HG02763 (cell line): ENCODE measurements at regions not wholly inside any gene's neighbourhood (a gene's known extent, or its start where the extent isn't known, plus 50 kb on each side); places are given as distances from the start of the nearest gene placed in this dataset.
"Not testable (repeated sequence)": the region's sequence is repeated elsewhere in the genome, so short reads cannot be mapped to it uniquely, and the experiment has no call there.

Experiments used
- ATAC-seq: cut with Tn5 transposase; IDR thresholded peaks from one replicate; pipeline ENCODE4 v1.9.1; 2021; ENCODE audit warnings: mild to moderate bottlenecking, moderate library complexity; ENCODE audit not compliant: unreplicated experiment

GRCh38 chr4:60913671-60914070, 286.5 kb upstream of the ADGRL3 start:
- ATAC-seq, result no peak

DNA sequence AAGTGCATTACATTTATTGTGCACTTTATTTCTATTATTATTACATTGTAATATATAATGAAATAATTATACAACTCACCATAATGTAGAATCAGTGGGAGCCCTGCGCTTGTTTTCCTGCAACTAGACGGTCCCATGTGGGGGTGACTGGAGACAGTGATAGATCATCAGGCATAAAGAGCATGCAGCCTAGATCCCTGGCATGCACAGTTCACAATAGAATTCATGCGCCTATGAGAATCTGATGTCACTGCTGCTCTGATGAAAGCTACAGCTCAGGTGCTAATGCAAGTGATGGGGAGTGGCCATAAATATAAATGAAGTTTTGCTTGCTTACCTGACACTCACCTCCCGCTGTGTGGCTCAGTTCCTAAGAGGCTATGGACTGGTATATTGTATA, 278.4 kb upstream of the ADGRL3 start:
- not testable (repeated sequence) for ATAC-seq

DNA sequence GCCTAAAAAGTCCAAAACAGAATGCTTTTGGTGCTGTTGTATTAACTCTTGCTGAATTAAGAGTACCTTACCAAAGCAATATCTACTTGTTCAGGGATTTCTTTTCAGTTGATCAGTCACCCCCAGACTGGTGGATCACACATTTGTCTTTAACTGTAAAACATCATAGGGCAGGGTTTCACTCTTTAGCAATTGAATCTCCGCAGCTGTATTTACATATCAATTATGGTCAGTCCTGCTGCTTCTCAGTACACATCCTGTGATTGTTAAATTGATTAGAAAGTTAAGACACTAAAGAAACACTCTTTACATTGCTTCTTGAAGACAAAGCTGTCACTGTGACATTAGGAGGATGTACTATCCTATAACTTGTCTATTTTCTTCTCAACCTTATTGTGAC, 277.1 kb upstream of the ADGRL3 start:
- ATAC-seq, result no peak

GRCh38 chr4:60926624-60927023, 273.5 kb upstream of the ADGRL3 start:
- no peak for ATAC-seq

DNA sequence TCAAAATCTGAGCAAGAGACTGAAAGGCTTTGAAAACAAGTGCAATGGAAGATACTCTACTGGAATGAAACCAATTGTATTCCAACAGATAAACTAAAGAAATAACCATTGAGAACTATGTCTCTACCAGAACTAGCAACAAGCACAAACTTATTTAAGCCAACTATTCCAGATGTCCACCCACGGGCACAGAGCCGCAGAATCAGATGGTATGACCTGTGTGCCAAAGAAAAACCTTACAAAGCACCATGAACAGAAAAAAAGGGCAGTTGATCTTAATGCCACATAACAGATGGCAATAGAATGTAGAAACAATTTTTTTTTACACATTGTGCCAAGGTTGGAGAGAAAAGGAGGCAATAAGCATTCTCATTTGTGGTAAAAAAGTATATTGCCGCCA, 269.3 kb upstream of the ADGRL3 start:
- no peak for ATAC-seq

DNA sequence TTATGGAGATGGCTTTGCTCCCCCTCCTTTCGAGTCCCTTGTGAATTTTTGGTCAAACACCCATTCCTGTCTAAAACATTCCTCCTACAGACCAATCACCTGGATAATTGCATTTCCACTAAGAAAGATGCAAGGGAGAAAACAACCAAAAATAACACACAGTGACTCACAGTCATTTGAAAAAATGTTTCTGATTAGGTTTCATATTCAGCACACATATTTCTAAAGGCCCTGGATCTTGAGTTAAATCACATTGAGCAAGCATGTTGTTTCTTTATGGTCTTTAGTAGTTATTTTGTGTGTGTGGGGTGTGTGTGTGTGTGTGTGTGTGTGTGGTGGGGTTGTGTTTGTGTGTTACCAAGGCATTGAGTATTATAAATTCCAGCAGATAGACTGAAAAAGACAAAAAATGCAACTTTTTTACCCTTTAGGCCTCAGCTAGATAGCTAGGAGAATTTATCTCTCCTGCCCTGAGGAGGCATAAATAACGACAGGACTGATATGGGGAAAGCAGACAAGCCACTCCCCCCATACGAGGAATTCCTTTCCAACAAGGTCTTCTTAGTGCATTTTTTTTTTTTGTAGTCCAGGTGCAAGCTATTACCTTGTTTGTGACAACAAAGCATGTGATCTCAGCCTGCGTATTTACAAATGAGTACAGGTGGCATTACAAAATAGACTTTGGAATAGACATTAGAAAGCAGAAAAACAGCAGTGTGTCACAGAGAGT, 265.4 kb upstream of the ADGRL3 start:
- no peak for ATAC-seq

DNA sequence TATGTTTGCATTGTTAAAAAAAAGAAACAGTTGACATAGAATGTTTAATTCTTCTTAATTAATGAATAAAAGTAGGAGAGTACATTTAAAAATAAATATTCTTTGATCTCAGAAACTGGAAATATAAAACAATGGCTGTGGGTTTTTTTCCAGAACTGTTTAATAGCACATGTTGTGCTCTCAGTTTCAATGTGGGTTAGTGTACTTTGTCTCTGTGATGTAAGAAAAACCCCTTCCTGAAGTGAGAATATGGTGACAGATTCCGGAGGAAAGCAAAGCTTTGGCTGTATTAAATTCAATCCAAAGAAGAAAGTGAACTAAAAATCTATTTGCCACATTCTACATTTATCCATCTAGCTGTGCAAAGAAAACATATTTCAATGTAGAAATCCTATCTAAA, 261.9 kb upstream of the ADGRL3 start:
- no peak for ATAC-seq

GRCh38 chr4:60938621-60939020, 261.5 kb upstream of the ADGRL3 start:
- no peak for ATAC-seq

- ATAC-seq, result no peak
Measured at GRCh38 chr4:60944060-60944459, 256.1 kb upstream of the ADGRL3 start.

- no peak for ATAC-seq
Measured at GRCh38 chr4:60945641-60946040, 254.5 kb upstream of the ADGRL3 start.

DNA sequence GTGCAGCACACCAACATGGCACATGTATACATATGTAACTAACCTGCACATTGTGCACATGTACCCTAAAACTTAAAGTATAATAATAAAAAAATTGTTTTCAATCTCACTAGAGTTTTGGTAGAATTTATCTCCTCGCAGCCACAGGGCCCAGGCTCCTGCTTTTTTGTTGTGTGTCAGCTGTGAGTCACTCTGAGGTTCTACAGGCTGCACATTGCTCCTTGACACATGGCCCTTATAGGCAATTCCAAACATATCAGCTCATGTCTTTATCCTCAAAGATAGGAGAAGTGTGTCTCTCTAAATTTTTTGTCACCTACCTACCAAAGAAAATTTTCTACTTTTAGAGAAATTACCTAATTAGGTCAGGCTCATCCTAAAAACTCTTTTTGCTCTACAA, 252.1 kb upstream of the ADGRL3 start:
- no peak for ATAC-seq

GRCh38 chr4:60952921-60953320, 247.2 kb upstream of the ADGRL3 start:
- no peak for ATAC-seq

- no peak for ATAC-seq
Measured at GRCh38 chr4:60953826-60954225, 246.3 kb upstream of the ADGRL3 start.

GRCh38 chr4:60962286-60962685, 237.8 kb upstream of the ADGRL3 start:
- no peak for ATAC-seq

GRCh38 chr4:60981534-60981933, 218.6 kb upstream of the ADGRL3 start:
- ATAC-seq, result no peak

DNA sequence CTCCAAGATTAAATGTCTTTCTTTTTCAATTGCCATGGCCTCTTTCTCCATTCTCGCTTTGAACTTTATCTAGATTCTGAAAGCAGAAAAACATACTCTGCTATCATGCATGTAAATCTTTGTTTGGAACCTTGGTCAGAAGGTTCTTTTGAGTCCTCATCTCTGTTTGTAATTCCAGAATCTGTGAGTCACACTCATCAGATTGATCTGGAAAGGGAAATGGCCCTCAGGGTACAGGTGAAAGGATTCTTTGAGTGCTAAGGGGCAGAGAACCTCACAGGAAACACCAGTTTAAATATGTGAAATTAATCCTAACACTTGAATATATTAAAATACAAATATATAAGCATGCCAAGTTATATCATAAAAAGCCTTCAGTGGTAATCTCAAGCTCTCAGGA, 211.0 kb upstream of the ADGRL3 start:
- ATAC-seq, result no peak

- no peak for ATAC-seq
Measured at GRCh38 chr4:60992037-60992436, 208.1 kb upstream of the ADGRL3 start.

DNA sequence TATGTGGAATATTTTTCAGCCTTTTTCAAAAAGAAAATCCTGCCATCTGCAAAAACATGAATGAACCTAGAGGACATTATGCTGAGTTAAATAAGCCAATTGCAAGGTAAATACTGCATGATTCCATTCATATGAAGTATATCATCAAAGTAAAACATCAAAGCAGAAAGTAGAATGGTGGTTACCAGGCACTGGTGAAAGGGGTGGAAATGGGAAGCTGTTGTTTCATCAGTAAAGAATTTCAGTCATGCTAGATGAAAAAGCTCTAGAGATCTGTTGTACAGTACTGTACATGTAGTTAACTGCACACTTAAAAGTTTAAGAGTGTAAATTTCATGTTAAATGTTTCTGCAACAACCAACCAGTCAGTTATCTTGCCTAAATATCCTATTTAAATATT, 196.8 kb upstream of the ADGRL3 start:
- no peak for ATAC-seq

DNA sequence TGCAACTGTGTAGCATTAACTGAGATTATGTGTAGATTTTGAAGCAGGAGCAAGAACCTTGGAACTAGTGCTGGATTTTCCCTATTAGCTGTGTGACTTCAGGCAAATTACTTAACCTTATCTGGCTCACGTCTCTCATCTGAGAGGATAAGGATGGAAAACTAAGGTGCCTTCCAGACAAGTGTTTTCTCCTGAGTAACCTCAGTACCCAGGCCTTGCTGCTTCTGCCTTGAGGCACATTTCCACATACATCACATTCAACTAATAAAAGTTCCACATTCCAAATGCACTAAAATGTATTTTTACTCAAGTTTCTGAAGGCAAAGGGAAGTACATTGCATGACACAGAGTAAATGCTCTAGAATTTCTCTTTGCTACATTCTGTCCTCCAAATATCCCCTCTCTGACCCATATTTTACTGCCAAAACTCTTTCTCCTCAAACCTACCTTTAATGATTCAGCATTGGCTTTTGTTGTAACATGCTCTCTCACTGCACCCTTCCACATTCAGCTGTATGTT, 195.4 kb upstream of the ADGRL3 start:
- no peak for ATAC-seq

DNA sequence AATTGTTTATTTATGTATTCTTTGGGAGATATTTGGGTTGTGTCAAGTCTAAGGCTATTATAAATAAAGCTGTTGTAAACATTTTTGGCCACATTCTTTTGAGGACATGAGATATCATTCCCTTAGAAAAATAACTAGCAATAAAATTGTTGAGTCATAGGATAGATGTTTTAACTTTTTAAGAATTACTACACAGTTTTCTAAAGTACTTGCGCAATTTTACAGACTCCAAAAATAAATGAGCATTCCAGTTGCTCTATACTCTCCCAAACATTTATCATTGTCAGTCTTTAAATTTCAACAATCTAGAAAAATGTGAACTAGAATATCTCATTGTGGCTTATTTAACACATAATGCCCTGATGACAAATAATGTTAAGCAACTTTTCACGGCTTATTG, 189.1 kb upstream of the ADGRL3 start:
- no peak for ATAC-seq

DNA sequence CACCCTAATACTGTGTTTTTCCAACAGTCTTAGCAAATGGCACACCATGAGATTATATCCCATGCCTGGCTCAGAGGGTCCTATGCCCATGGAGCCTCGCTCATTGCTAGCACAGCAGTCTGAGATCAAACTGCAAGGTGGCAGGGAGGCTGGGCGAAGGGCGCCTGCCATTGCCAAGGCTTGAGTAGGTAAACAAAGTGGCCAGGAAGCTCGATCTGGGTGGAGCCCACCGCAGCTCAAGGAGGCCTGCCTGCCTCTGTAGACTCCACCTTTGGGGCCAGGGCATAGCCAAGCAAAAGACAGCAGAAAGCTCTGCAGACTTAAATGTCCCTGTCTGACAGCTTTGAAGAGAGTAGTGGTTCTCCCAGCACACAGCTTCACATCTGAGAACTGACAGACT, 188.2 kb upstream of the ADGRL3 start:
- ATAC-seq, result not testable (repeated sequence)

DNA sequence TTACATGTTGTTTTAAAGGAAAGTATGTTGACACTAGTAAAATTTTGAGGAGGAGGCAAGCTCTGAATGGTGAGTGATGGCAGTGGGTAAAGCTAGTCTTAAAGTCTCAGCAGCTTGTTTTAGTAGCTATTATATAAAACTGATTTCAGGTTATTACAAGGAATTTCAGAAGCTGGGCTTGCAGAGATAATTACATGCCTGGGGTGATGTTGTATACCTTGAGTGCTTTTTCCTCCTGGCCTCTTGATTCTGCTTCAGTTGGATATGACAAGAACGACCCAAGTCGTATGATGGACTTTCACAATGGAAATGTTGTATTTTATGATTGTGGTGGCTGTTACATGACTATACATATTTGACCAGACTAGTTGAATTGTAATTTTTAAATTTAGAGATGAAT, 175.5 kb upstream of the ADGRL3 start:
- ATAC-seq, result no peak

GRCh38 chr4:61027939-61028338, 172.2 kb upstream of the ADGRL3 start:
- ATAC-seq, result no peak
